CD14-positive monocyte (primary cell): ENCODE measurements at regions not wholly inside any gene's neighbourhood (a gene's known extent, or its start where the extent isn't known, plus 50 kb on each side); places are given as distances from the start of the nearest gene placed in this dataset.

Experiments used
- DNase-seq, 3 donors: peaks; one replicate each; pipeline ENCODE4 v3.0.0-alpha.2; 2011 to 2022
- H2AFZ ChIP-seq: 2 replicates; pipeline ENCODE4 v1.6.0; 2012; ENCODE audit warnings: mild to moderate bottlenecking, low read depth, low read length, inconsistent platforms; ENCODE audit not compliant: insufficient read depth, poor library complexity, severe bottlenecking
- H3K27ac ChIP-seq, 2 donors: 1 replicate in 1 of 2; 2 replicates in 1 of 2; pipeline ENCODE4 v1.5.1; 2012 to 2013; ENCODE audit warnings: low read length in 2 of 2, control low read depth in 1 of 2, inconsistent platforms in 1 of 2, low read depth in 1 of 2, mild to moderate bottlenecking in 1 of 2
- H3K27me3 ChIP-seq, 2 donors: one replicate each; pipeline versions ENCODE4 v1.6.0 to v1.6.1; 2011 to 2013; ENCODE audit warnings: low read length in 2 of 2; ENCODE audit not compliant: control insufficient read depth in 2 of 2, insufficient read depth in 2 of 2
- H3K36me3 ChIP-seq, 2 donors: replicated peaks in 1 of 2; 1 replicate in 1 of 2; 2 replicates in 1 of 2; pipeline versions ENCODE4 v1.5.1 to v1.6.1; 2012 to 2013; ENCODE audit warnings: low read length in 2 of 2, control low read depth in 1 of 2, inconsistent platforms in 1 of 2, mild to moderate bottlenecking in 1 of 2; ENCODE audit not compliant: insufficient read depth in 2 of 2, control insufficient read depth in 1 of 2
- H3K4me1 ChIP-seq, 2 donors: 1 replicate in 1 of 2; 2 replicates in 1 of 2; pipeline versions ENCODE4 v1.5.1 to v1.6.1; 2012 to 2013; ENCODE audit warnings: low read length in 2 of 2, control low read depth in 1 of 2, inconsistent platforms in 1 of 2, mild to moderate bottlenecking in 1 of 2, moderate library complexity in 1 of 2; ENCODE audit not compliant: insufficient read depth in 2 of 2, control insufficient read depth in 1 of 2
- H3K4me2 ChIP-seq: replicated peaks from 2 replicates; pipeline ENCODE3; 2012; ENCODE audit warnings: low read length, moderate library complexity, mild to moderate bottlenecking; ENCODE audit not compliant: poor library complexity, severe bottlenecking; ENCODE audit errors: extremely low read depth
- H3K4me3 ChIP-seq, 3 experiments: fragments of 200-600 bp in 1 of 3; sonication (generic) in 1 of 3; replicated peaks in 1 of 3; 1 replicate in 2 of 3; 2 replicates in 1 of 3; pipeline ENCODE4 v1.5.1; 2011 to 2013; ENCODE audit warnings: low read length in 3 of 3, mild to moderate bottlenecking in 3 of 3, control low read depth in 2 of 3, low read depth in 2 of 3, inconsistent platforms in 1 of 3, moderate library complexity in 1 of 3
- H3K79me2 ChIP-seq: 2 replicates; pipeline ENCODE4 v1.6.0; 2012; ENCODE audit warnings: mild to moderate bottlenecking, control low read depth, inconsistent platforms, low read length, moderate library complexity; ENCODE audit not compliant: insufficient read depth
- H3K9ac ChIP-seq: 2 replicates; pipeline ENCODE4 v1.6.0; 2017; ENCODE audit warnings: low read length, mild to moderate bottlenecking; ENCODE audit not compliant: insufficient read depth, poor library complexity, severe bottlenecking
- H3K9me3 ChIP-seq, 2 donors: replicated peaks in 1 of 2; 1 replicate in 1 of 2; 2 replicates in 1 of 2; pipeline versions ENCODE4 v1.5.1 to v1.6.1; 2012 to 2013; ENCODE audit warnings: low read length in 2 of 2, control low read depth in 1 of 2; ENCODE audit not compliant: control insufficient read depth in 1 of 2, insufficient read depth in 1 of 2
- H4K20me1 ChIP-seq: 2 replicates; pipeline ENCODE4 v1.6.0; 2012; ENCODE audit warnings: mild to moderate bottlenecking, low read length, control low read depth, moderate library complexity; ENCODE audit not compliant: insufficient read depth
- H3K27ac Mint-ChIP-seq, 7 donors: one replicate each; pipeline ENCODE4 v1.8.0; 2020; ENCODE audit warnings: mild to moderate bottlenecking in 7 of 7, mixed read lengths in 7 of 7, moderate library complexity in 6 of 7, inconsistent platforms in 2 of 7
- H3K27me3 Mint-ChIP-seq, 3 donors: one replicate each; pipeline ENCODE4 v1.8.0; 2021 to 2022; ENCODE audit warnings: low read depth in 3 of 3, mild to moderate bottlenecking in 3 of 3, mixed read lengths in 3 of 3, moderate library complexity in 3 of 3, inconsistent platforms in 1 of 3
- H3K36me3 Mint-ChIP-seq, 2 donors: one replicate each; pipeline ENCODE4 v1.8.0; 2020; ENCODE audit warnings: mixed read lengths in 2 of 2, inconsistent platforms in 1 of 2, mild to moderate bottlenecking in 1 of 2
- H3K4me1 Mint-ChIP-seq: one replicate; pipeline ENCODE4 v1.8.0; 2020; ENCODE audit warnings: mild to moderate bottlenecking, mixed read lengths
- H3K4me3 Mint-ChIP-seq, 2 donors: one replicate each; pipeline ENCODE4 v1.8.0; 2020; ENCODE audit warnings: mild to moderate bottlenecking in 2 of 2, mixed read lengths in 2 of 2, moderate library complexity in 1 of 2
- H3K9me3 Mint-ChIP-seq, 7 donors: one replicate each; pipeline ENCODE4 v1.8.0; 2020 to 2022; ENCODE audit warnings: mixed read lengths in 7 of 7, mild to moderate bottlenecking in 6 of 7, moderate library complexity in 6 of 7, inconsistent platforms in 2 of 7
- CTCF ChIP-seq: fragments of 200-600 bp; IDR thresholded peaks from one replicate; pipeline ENCODE4 v1.8.0; 2022; ENCODE audit warnings: antibody characterized with exemption, mild to moderate bottlenecking
- WGBS: methylation state at CpG from one replicate; pipeline ENCODE4 v1.1.5; 2013; ENCODE audit warnings: missing lambda C conversion rate; ENCODE audit not compliant: insufficient coverage; 5-methylcytosine and 5-hydroxymethylcytosine counted together
- intact Hi-C, 2 donors: fragments of 100-400 bp; cut with micrococcal nuclease; formaldehyde crosslinking; loops; one replicate each; pipeline versions ENCODE4 v1.15.0 to v1.15.1; 2023

DNA sequence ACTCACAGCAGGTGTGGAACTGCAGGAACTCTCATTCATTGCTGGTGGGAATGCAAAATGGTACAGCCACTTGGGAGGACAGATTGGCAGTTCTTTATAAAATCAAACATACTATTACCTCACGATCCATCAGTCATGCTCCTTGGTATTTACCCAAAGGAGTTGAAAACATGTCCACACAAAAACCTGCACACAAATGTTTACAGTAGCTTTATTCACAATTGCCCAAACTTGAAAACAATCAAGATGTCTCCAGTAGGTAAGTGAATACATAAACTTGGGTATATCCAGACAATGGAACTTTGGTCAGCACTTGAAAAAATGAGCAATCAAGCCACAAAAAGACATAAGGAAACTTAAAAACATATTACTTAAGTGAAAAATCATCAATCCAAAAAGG, 215.5 kb downstream of the IRX1 start:
- Mint-ChIP-seq H3K9me3 (peaks cover 4 to 25% (median 8%) of the 10 kb centered on the region in 7 donors), H3K27me3 (peaks cover 0 to 2% (median 1%) of the 10 kb centered on the region in 3 donors), H3K36me3 (no peaks in the 10 kb centered on the region), H3K4me3 (no peak overlapping the region), H3K4me1 (no peaks in the 10 kb centered on the region), H3K27ac (no peak overlapping the region)
- intact Hi-C loops, result no loop called here
- no peak for TF ChIP-seq CTCF
- Histone ChIP-seq H3K4me3 (no peak overlapping the region), H3K9ac (no peak overlapping the region), H3K36me3 (no peaks in the 10 kb centered on the region), H3K4me2 (no peak overlapping the region), H4K20me1 (no peaks in the 10 kb centered on the region), H3K79me2 (no peaks in the 10 kb centered on the region), H3K27ac (no peak overlapping the region), H3K4me1 (no peaks in the 10 kb centered on the region), H3K9me3 (peaks cover 0 to 3% of the 10 kb centered on the region in 2 donors), H2AFZ (no peak overlapping the region), H3K27me3 (no peaks in the 10 kb centered on the region)
- no peak for DNase-seq
- WGBS, result no CpG with 5 or more reads among the region's 1 CpG

- H3K27me3 ChIP-seq, result no peaks in the 10 kb centered on the region
- H3K4me1 ChIP-seq, result peaks cover 0 to 13% of the 10 kb centered on the region in 2 donors
- Mint-ChIP-seq H3K27ac (peak overlapping the region in 2 of 7 donors; percentile 11 to 72), H3K9me3 (peaks cover 2 to 21% (median 6%) of the 10 kb centered on the region in 7 donors), H3K4me3 (no peak overlapping the region), H3K27me3 (peaks cover 0 to 1% (median 0%) of the 10 kb centered on the region in 3 donors), H3K36me3 (no peaks in the 10 kb centered on the region), H3K4me1 (peaks cover 2% of the 10 kb centered on the region)
- H2AFZ ChIP-seq, result no peak overlapping the region
- H4K20me1 ChIP-seq, result no peaks in the 10 kb centered on the region
- no peak overlapping the region for H3K4me3 ChIP-seq
- no peak overlapping the region for H3K4me2 ChIP-seq
- H3K36me3 ChIP-seq, result no peaks in the 10 kb centered on the region
- H3K27ac ChIP-seq, result no peak overlapping the region
- no peaks in the 10 kb centered on the region for H3K79me2 ChIP-seq
- no peak overlapping the region for H3K9ac ChIP-seq
- WGBS, result 71% methylated on average over 1 of the region's 6 CpGs
- no peaks in the 10 kb centered on the region for H3K9me3 ChIP-seq
- TF ChIP-seq CTCF, result no peak
- DNase-seq, result peak in 1 of 3 donors; percentile 74
- intact Hi-C loops, result no loop called here
These were observed 223.0 kb downstream of the IRX1 start for GRCh38 chr5:3818624-3819023.
